Gastroesophageal sphincter (tissue), 3 donors: ENCODE measurements at regions not wholly inside any gene's neighbourhood (a gene's known extent, or its start where the extent isn't known, plus 50 kb on each side); places are given as distances from the start of the nearest gene placed in this dataset.

Experiments
- CTCF ChIP-seq, 4 experiments: fragments of 200-600 bp in 2 of 4; fragments of 450-650 bp in 2 of 4; sonication (generic) in 1 of 4; IDR thresholded peaks; one replicate each; pipeline ENCODE4 v1.5.1; 2017 to 2019; ENCODE audit warnings: antibody characterized with exemption in 4 of 4, mild to moderate bottlenecking in 2 of 4, moderate library complexity in 2 of 4
- EP300 ChIP-seq: sonication (generic); formaldehyde crosslinking; IDR thresholded peaks from one replicate; pipeline ENCODE4 v1.6.1; 2017; ENCODE audit warnings: antibody characterized with exemption, mild to moderate bottlenecking
- POLR2A ChIP-seq, 2 donors: fragments of 450-650 bp; IDR thresholded peaks; one replicate each; pipeline ENCODE4 v1.6.1; 2017; ENCODE audit warnings: antibody characterized with exemption in 2 of 2, mild to moderate bottlenecking in 2 of 2, moderate library complexity in 1 of 2

- TF ChIP-seq CTCF (IDR thresholded peaks at IDR 0.05) (no peak), POLR2A (IDR thresholded peaks at IDR 0.05) (no peak), EP300 (no peak)
Observed at GRCh38 chr3:154061001-154061370, 60.2 kb upstream of the ARHGEF26 start.
